Activated CD8-positive, alpha-beta memory T cell treated with anti-CD3 and anti-CD28 coated beads for 36 hours (primary cell): ENCODE measurements at regions not wholly inside any gene's neighbourhood (a gene's known extent, or its start where the extent isn't known, plus 50 kb on each side); places are given as distances from the start of the nearest gene placed in this dataset.

Source experiments
- CTCF ChIA-PET: fragments of 350-600 bp; sonication (Branson Sonifier 250); formaldehyde crosslinking; loops from one replicate; lab custom pipeline; 2021; ENCODE audit warnings: antibody characterized with exemption; lab: Charles Lee
- POLR2A ChIA-PET: fragments of 350-600 bp; sonication (Branson Sonifier 250); formaldehyde crosslinking; loops from one replicate; lab custom pipeline; 2021; ENCODE audit warnings: antibody characterized with exemption; lab: Charles Lee

- POLR2A ChIA-PET, result no interaction called here
- CTCF ChIA-PET, result no interaction called here
Observed at GRCh38 chr4:151901631-151902030, 140.8 kb upstream of the GATB start.

- POLR2A ChIA-PET, result no interaction called here
- CTCF ChIA-PET, result no interaction called here
Observed at GRCh38 chr4:151896880-151897279, 136.1 kb upstream of the GATB start.

DNA sequence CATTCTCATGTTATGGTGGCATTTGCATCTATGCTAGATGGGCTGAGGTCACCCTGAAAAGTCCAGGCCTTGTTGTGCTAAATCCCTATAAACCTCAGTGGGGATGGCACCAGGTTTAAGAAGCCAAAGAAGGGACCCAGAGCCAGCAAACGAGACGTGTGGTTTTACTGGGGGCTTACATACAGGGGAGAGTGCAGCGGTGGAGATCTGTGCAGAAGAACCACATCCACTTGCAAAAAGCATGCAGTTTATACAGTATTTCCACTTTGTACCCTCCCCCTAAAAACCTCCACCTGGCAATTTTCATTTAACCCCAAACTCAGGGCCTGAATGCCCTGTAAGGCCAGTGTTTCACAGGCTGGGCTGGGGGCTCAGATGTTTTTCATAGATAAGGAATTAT, 134.9 kb upstream of the GATB start:
- ChIA-PET CTCF (no interaction called here), POLR2A (no interaction called here)

DNA sequence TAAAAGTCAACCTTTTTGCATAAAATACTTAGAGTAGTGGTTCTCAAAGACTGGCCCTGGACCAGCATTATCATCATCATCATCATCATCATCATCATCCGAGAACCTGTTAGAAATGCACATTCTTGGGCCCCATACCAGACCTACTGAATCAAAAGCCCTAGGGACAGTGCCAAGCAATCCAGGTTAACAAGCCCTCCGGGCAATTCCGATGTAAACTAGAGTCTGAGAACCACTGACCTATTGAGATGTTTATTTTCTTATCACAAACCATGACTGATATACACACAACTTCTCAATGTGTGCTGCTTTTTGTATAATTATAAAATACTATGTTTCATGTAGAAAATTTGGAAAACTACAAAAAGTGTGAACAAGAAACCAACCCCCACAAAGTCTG, 133.4 kb upstream of the GATB start:
- POLR2A ChIA-PET, result no interaction called here
- CTCF ChIA-PET, result no interaction called here

- POLR2A ChIA-PET, result no interaction called here
- CTCF ChIA-PET, result no interaction called here
Observed at GRCh38 chr4:151888367-151888866, 127.6 kb upstream of the GATB start.

GRCh38 chr4:151887816-151888180, 127.0 kb upstream of the GATB start:
- ChIA-PET CTCF (no interaction called here), POLR2A (no interaction called here)

GRCh38 chr4:151887031-151887815, 126.4 kb upstream of the GATB start:
- ChIA-PET POLR2A (no interaction called here), CTCF (no interaction called here)

DNA sequence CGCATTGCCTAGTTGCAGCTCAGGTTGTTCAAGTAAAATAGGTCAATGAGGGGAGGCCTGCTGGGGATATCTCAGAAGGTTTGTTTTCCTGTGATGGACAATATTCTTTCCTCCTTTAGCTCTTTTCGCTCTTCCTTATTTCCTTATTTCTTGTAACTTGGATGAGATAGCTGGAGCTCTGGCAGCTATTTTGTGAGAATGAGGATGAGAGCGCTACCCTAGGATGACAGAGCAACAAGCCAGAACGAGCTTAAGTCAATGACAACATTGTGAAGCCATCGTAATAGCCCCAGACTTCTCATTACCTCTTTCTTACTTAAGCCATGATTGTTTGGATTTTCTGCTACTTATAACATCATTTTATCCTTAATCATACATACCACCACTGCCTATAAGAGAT, 124.3 kb upstream of the GATB start:
- POLR2A ChIA-PET, result no interaction called here
- CTCF ChIA-PET, result no interaction called here

DNA sequence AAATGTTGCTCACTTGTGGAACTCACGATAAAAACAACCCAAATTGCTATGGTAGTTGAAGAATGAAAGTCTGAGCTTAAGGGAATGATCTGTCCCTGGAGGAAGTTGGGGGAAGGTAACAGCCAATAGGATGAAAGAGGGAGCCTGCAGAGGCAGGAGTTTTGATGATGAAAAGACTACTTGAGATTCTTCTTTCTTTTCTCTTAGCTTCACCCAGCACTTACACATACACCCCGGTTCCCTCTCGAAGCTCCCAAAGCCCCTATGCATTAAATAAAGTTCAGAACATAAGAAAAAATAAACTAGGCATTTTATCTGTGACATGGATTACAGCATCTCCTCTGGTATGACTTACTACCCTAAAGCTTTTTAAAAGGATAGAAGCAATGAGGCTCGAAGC, 122.9 kb upstream of the GATB start:
- CTCF ChIA-PET, result no interaction called here
- POLR2A ChIA-PET, result no interaction called here

DNA sequence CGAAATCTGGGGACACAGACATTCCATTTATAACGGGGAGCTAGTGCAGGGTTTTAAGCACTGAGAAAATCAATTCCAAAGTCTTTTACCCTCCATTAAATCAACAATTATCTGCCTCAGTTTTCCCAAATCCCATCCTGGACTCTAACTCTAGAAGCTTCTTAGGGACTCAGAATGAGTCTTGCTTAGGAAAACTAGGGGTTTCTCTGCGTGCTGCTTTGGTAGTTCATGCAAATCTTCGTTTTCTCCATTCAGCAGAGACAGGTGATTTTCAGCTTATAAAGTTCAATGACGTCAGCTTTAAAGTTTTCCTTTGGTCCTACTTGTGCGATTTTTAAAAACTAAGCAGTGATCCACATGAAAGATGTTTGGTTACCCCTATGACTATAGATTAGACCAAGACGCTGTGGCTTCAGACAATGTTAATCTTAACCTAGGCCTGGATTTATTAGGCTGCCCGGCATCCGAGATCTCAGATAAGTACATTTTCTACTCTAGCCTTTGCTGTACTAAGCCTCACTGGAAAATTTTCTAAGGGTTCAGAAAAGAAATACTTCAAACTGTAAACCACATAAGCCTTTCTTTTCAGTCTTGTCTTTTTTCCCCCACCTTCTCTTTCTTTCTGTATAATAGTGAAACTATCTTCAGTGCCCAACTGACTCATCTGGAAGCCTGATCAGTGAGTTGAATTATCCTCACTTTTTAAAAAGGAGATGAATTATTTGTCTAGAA, 121.4 kb upstream of the GATB start:
- ChIA-PET CTCF (no interaction called here), POLR2A (interaction anchor here (0.6 kb wide), 1 partner anchor 766 kb away, joined by 5 read pairs; no protein-coding TSS in a partner anchor)

GRCh38 chr4:151879705-151880445, 119.1 kb upstream of the GATB start:
- POLR2A ChIA-PET, result no interaction called here

GRCh38 chr4:151876381-151876988, 115.7 kb upstream of the GATB start:
- ChIA-PET POLR2A (no interaction called here), CTCF (interaction anchor here (0.8 kb wide), 1 partner anchor 11 kb away, joined by 4 read pairs; no protein-coding TSS in a partner anchor)

More at GRCh38 chr4:151879705-151880445, 119.1 kb upstream of the GATB start:
- CTCF ChIA-PET, result no interaction called here

- POLR2A ChIA-PET, result no interaction called here
- CTCF ChIA-PET, result no interaction called here
Observed at GRCh38 chr4:151874328-151874727, 113.5 kb upstream of the GATB start.

GRCh38 chr4:151866592-151866918, 105.7 kb upstream of the GATB start:
- ChIA-PET CTCF (no interaction called here), POLR2A (no interaction called here)

DNA sequence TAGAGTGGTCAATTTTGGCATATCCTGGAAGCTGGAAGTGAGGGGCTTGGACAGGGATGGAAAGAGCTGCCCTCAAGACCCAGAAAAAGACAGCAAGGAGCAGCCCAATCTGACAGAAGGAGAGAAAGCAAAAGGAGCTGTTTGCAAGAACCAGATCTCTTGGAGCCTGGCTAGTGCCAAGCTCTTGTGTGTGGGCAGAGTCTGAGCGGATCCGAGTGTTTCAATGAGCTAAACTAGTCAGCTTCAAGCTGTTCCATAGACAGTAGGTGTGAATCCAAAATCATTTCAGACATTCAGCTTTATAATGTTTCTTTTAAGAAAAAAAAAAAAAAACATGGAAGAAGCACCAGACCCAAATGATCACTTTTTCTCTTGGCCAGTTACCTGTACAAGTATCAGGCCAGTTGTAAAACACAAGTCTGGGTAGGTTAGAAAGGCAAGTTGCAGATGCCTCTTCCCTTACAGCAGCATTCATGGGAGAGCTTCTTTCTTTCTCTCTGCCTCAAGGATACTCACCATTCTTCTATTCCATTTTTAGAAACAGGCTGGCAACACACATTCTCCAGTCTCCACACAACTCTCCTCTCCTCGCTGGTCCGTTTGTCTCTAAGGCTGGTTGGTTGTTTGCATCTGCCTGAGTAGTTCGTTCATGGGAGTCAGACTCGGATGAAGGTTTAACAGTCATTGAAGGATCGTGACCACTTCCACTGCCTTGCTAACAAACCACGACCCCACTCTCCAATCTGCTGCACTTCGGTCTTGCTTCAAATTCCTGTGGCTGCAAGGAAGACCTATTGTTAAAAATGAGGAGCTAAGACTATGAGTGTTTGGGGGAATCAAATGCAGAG, 105.2 kb upstream of the GATB start:
- ChIA-PET POLR2A (no interaction called here), CTCF (interaction anchor here (0.6 to 1.1 kb wide), 3 partner anchors 10 to 63 kb away, joined by 3 to 4 read pairs (median 3); no protein-coding TSS in a partner anchor)

- CTCF ChIA-PET, result interaction anchor here (1.0 to 1.1 kb wide), 2 partner anchors 11 to 62 kb away, joined by 3 to 4 read pairs; no protein-coding TSS in a partner anchor
- POLR2A ChIA-PET, result no interaction called here
Observed at GRCh38 chr4:151865312-151865711, 104.5 kb upstream of the GATB start.

DNA sequence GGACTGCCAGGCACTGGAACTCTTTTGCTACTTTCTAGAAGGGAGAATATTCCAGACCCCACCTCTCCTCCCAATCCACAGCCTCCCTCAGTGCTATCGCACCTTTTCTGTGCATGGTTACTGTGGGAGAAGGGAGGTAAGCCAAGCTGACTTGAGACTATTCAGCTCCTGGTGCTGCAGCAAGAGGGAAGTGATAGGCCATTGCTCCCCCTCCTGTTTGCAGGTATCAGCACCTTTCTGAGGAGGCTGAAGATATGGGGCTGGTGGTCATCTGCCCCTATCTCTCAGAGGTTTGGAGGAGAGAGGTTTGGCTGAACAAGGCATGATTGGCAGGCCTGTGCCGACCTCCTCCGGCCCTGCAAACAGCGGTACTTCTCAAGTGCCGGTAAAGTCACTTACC, 103.3 kb upstream of the GATB start:
- POLR2A ChIA-PET, result no interaction called here
- CTCF ChIA-PET, result no interaction called here

GRCh38 chr4:151862766-151863165, 102.0 kb upstream of the GATB start:
- POLR2A ChIA-PET, result no interaction called here
- CTCF ChIA-PET, result no interaction called here

DNA sequence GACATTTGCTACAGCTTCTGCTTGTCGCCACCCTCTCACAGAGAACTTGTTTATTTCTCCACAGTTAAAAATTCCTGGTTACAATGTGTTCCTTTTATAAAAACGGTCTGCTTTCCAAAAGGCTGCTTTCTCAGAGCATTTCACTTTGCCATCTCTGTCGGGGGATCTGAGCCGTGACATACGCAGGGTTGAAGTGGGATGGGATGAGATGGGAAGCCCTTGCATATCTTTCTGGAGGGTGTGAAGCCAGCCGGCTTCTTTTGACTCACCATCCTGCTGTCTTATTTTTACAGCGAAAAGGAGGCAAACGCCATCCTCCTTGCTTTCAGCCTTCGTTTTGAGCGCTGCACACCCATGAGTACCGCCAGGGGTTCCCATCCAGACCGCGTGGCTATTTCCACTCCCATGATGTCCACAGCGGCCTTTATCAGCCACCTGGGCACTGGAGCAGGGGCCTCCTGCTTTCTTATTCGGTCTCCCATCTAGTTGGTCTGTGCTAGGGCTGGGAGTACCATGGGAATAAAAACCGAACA, 99.8 kb upstream of the GATB start:
- ChIA-PET CTCF (no interaction called here), POLR2A (no interaction called here)
